Stimulated activated CD4-positive, alpha-beta T cell treated with anti-CD3 and anti-CD28 coated beads, TNF-alpha, amount 100 ng/mL, for 1 hour (primary cell): ENCODE measurements at regions not wholly inside any gene's neighbourhood (a gene's known extent, or its start where the extent isn't known, plus 50 kb on each side); places are given as distances from the start of the nearest gene placed in this dataset.
"Not testable (repeated sequence)": the region's sequence is repeated elsewhere in the genome, so short reads cannot be mapped to it uniquely, and the experiment has no call there.

Experiments
- DNase-seq, 3 donors: peaks; one replicate each; pipeline ENCODE4 v3.0.0-alpha.2; 2020; ENCODE audit warnings: low read depth in 3 of 3, low spot score in 1 of 3

GRCh38 chr3:102034639-102035451, 185.5 kb downstream of the NFKBIZ start:
- DNase-seq: no peak

GRCh38 chr3:102036017-102036416, 186.7 kb downstream of the NFKBIZ start:
- DNase-seq: no peak

- DNase-seq: no peak
Observed at GRCh38 chr3:102036472-102036871, 187.2 kb downstream of the NFKBIZ start.

- DNase-seq: no peak
Observed at GRCh38 chr3:102037209-102037608, 187.9 kb downstream of the NFKBIZ start.

- DNase-seq: no peak
Observed at GRCh38 chr3:102037791-102038190, 188.5 kb downstream of the NFKBIZ start.

- no peak for DNase-seq
Observed at GRCh38 chr3:102038477-102039142, 189.3 kb downstream of the NFKBIZ start.

- not testable (repeated sequence) for DNase-seq
Observed at GRCh38 chr3:102040144-102040543, 190.8 kb downstream of the NFKBIZ start.

GRCh38 chr3:102053375-102053989, 204.2 kb downstream of the NFKBIZ start:
- no peak for DNase-seq

- no peak for DNase-seq
Observed at GRCh38 chr3:102054543-102055080, 205.3 kb downstream of the NFKBIZ start.

GRCh38 chr3:102057781-102058421, 208.6 kb downstream of the NFKBIZ start:
- DNase-seq: no peak

GRCh38 chr3:102059145-102059943, 210.0 kb downstream of the NFKBIZ start:
- no peak for DNase-seq

- DNase-seq: no peak
Observed at GRCh38 chr3:102060814-102061213, 211.5 kb downstream of the NFKBIZ start.

- DNase-seq: no peak
Observed at GRCh38 chr3:102063572-102063971, 214.3 kb downstream of the NFKBIZ start.

GRCh38 chr3:102066470-102066869, 217.2 kb downstream of the NFKBIZ start:
- DNase-seq: no peak

GRCh38 chr3:102068327-102068726, 219.0 kb downstream of the NFKBIZ start:
- no peak for DNase-seq

GRCh38 chr3:102068736-102069135, 219.4 kb downstream of the NFKBIZ start:
- no peak for DNase-seq

GRCh38 chr3:102069211-102069662, 219.9 kb downstream of the NFKBIZ start:
- no peak for DNase-seq

- DNase-seq: no peak
Observed at GRCh38 chr3:102074946-102075345, 225.6 kb downstream of the NFKBIZ start.

GRCh38 chr3:102078401-102078800, 229.1 kb downstream of the NFKBIZ start:
- DNase-seq: no peak
